ENCODE measurements at regions not wholly inside any gene's neighbourhood (a gene's known extent, or its start where the extent isn't known, plus 50 kb on each side); places are given as distances from the start of the nearest gene placed in this dataset.

GRCh38 chr15:39176030-39176429 is 404.8 kb upstream of the THBS1 start:
- DNase-seq (ENCODE audit: low spot score) = no peak
- Histone ChIP-seq H2AFZ (ENCODE audit: low read length) (no peak overlapping the region), H3K79me2 (ENCODE audit: insufficient read depth, low read depth, low read length) (no peaks in the 10 kb centered on the region), H3K4me1 (ENCODE audit: insufficient read depth, low read length, poor library complexity, severe bottlenecking) (no peaks in the 10 kb centered on the region), H3K4me3 (ENCODE audit: low read depth, low read length, poor library complexity, severe bottlenecking) (no peak overlapping the region), H3K36me3 (ENCODE audit: insufficient read depth, low read length) (no peaks in the 10 kb centered on the region), H4K20me1 (ENCODE audit: insufficient read depth, low read length) (no peaks in the 10 kb centered on the region), H3K27ac (ENCODE audit: low read depth, low read length, poor library complexity, severe bottlenecking) (no peak overlapping the region), H3K4me2 (ENCODE audit: low read length) (no peak overlapping the region), H3K9me3 (ENCODE audit: low read length) (no peaks in the 10 kb centered on the region), H3K9me2 (ENCODE audit: insufficient read depth, low read length) (no peaks in the 10 kb centered on the region)
- CTCF ChIA-PET (ENCODE audit: unreplicated experiment) = no interaction called here
- no peak for TF ChIP-seq CTCF (conservative IDR thresholded peaks at IDR 0.05; ENCODE audit: low read length)
- no peak for TF ChIP-seq EZH2phosphoT487 (IDR thresholded peaks at IDR 0.05; ENCODE audit: borderline replicate concordance, low read depth, low read length)
- POLR2A ChIA-PET = no interaction called here
- intact Hi-C loops (cut with micrococcal nuclease; ENCODE audit: unreplicated experiment) = no loop called here
- BruUV-seq (replicated peaks) = no TSS peak

- no peaks in the 10 kb centered on the region for H3K9me2 ChIP-seq (ENCODE audit: insufficient read depth, low read length)
- H3K27ac ChIP-seq (ENCODE audit: low read depth, low read length, poor library complexity, severe bottlenecking) = no peak overlapping the region
- no peak overlapping the region for H3K4me2 ChIP-seq (ENCODE audit: low read length)
- TF ChIP-seq EZH2phosphoT487 (IDR thresholded peaks at IDR 0.05; ENCODE audit: borderline replicate concordance, low read depth, low read length) = no peak
- TF ChIP-seq CTCF (conservative IDR thresholded peaks at IDR 0.05; ENCODE audit: low read length) = no peak
- H3K9me3 ChIP-seq (ENCODE audit: low read length) = no peaks in the 10 kb centered on the region
- CTCF ChIA-PET (ENCODE audit: unreplicated experiment) = no interaction called here
- no peak for DNase-seq (ENCODE audit: low spot score)
- H2AFZ ChIP-seq (ENCODE audit: low read length) = no peak overlapping the region
- H3K4me1 ChIP-seq (ENCODE audit: insufficient read depth, low read length, poor library complexity, severe bottlenecking) = no peaks in the 10 kb centered on the region
- intact Hi-C loops (cut with micrococcal nuclease; ENCODE audit: unreplicated experiment) = no loop called here
- H3K79me2 ChIP-seq (ENCODE audit: insufficient read depth, low read depth, low read length) = no peaks in the 10 kb centered on the region
- POLR2A ChIA-PET = no interaction called here
- no peaks in the 10 kb centered on the region for H4K20me1 ChIP-seq (ENCODE audit: insufficient read depth, low read length)
- no peaks in the 10 kb centered on the region for H3K36me3 ChIP-seq (ENCODE audit: insufficient read depth, low read length)
- BruUV-seq (replicated peaks) = no TSS peak
- H3K4me3 ChIP-seq (ENCODE audit: low read depth, low read length, poor library complexity, severe bottlenecking) = no peak overlapping the region
Observed at GRCh38 chr15:39177561-39177960, 403.3 kb upstream of the THBS1 start.

GRCh38 chr15:39180030-39180429 is 400.8 kb upstream of the THBS1 start:
- no peaks in the 10 kb centered on the region for H3K9me3 ChIP-seq (ENCODE audit: low read length)

More at GRCh38 chr15:39180030-39180429, 400.8 kb upstream of the THBS1 start:
- no peaks in the 10 kb centered on the region for H3K79me2 ChIP-seq (ENCODE audit: insufficient read depth, low read depth, low read length)
- H4K20me1 ChIP-seq (ENCODE audit: insufficient read depth, low read length) = no peaks in the 10 kb centered on the region
- H2AFZ ChIP-seq (ENCODE audit: low read length) = no peak overlapping the region
- CTCF ChIA-PET (ENCODE audit: unreplicated experiment) = no interaction called here
- no peaks in the 10 kb centered on the region for H3K36me3 ChIP-seq (ENCODE audit: insufficient read depth, low read length)
- H3K27ac ChIP-seq (ENCODE audit: low read depth, low read length, poor library complexity, severe bottlenecking) = no peak overlapping the region
- POLR2A ChIA-PET = interaction anchor here (0.7 kb wide), 1 partner anchor 119 kb away, joined by 3 read pairs; no protein-coding TSS in a partner anchor
- intact Hi-C loops (cut with micrococcal nuclease; ENCODE audit: unreplicated experiment) = loop anchor here (10.0 kb wide), 1 partner anchor 55 kb away; no protein-coding TSS in a partner anchor
- H3K4me1 ChIP-seq (ENCODE audit: insufficient read depth, low read length, poor library complexity, severe bottlenecking) = no peaks in the 10 kb centered on the region
- no TSS peak for BruUV-seq (replicated peaks)
- no peak for DNase-seq (ENCODE audit: low spot score)
- TF ChIP-seq CTCF (conservative IDR thresholded peaks at IDR 0.05; ENCODE audit: low read length) (no peak), EZH2phosphoT487 (IDR thresholded peaks at IDR 0.05; ENCODE audit: borderline replicate concordance, low read depth, low read length) (no peak)
- H3K4me3 ChIP-seq (ENCODE audit: low read depth, low read length, poor library complexity, severe bottlenecking) = no peak overlapping the region
- H3K9me2 ChIP-seq (ENCODE audit: insufficient read depth, low read length) = no peaks in the 10 kb centered on the region
- no peak overlapping the region for H3K4me2 ChIP-seq (ENCODE audit: low read length)

Data from OCI-LY7 (cell line).